HCT116 (cell line): ENCODE measurements at regions not wholly inside any gene's neighbourhood (a gene's known extent, or its start where the extent isn't known, plus 50 kb on each side); places are given as distances from the start of the nearest gene placed in this dataset.

ENCODE experiments used
- ATAC-seq: fragments of 200-7000 bp; cut with Tn5 transposase; 2 replicates; pipeline ENCODE4 v1.9.1; 2020; ENCODE audit warnings: mild to moderate bottlenecking, moderate library complexity
- BruUV-seq: library from RNA; stranded (reverse); fragments of 400-500 nt; replicated peaks from 2 replicates; lab custom pipeline; 2021; lab: Mats Ljungman, UMichigan
- CTCF ChIA-PET: fragments of 300-600 bp; sonication (Branson Sonifier 250); formaldehyde crosslinking; loops from one replicate; lab custom pipeline; 2021; ENCODE audit warnings: antibody characterized with exemption; lab: Charles Lee
- POLR2A ChIA-PET: fragments of 300-600, 350-600 bp; sonication (Branson Sonifier 250); formaldehyde crosslinking; loops from one replicate; lab custom pipeline; 2021; ENCODE audit warnings: antibody characterized with exemption; lab: Charles Lee
- RAD21 ChIA-PET, 2 experiments: fragments of 300-600 bp; sonication (Branson Sonifier 250); formaldehyde crosslinking; loops; one replicate each; lab custom pipeline; 2023; ENCODE audit warnings: low total read pairs in 2 of 2; ENCODE audit not compliant: uncharacterized antibody in 2 of 2, unreplicated experiment in 2 of 2, low non-redundant PET in 1 of 2; lab: Charles Lee
- DNase-seq: peaks from one replicate; pipeline ENCODE4 v3.0.0-alpha.2; 2010; ENCODE audit warnings: low read depth, low spot score
- H2AFZ ChIP-seq: fragments of 200-600 bp; shearing (Covaris generic), sonication (generic); 2 replicates; pipeline ENCODE4 v1.6.1; 2017; ENCODE audit warnings: low read depth, mixed run types, mixed read lengths, antibody characterized with exemption, low read length; ENCODE audit not compliant: poor library complexity, severe bottlenecking
- H3K27ac ChIP-seq: 2 replicates; pipeline ENCODE4 v1.5.1; 2012; ENCODE audit warnings: low read depth, low read length
- H3K27me3 ChIP-seq: fragments of 200-600 bp; sonication (generic); 2 replicates; pipeline ENCODE4 v1.6.1; 2016; ENCODE audit warnings: mixed run types, low read length, mixed read lengths; ENCODE audit not compliant: insufficient read depth
- H3K36me3 ChIP-seq, 2 experiments: fragments of 200-500 bp in 1 of 2; fragments of 200-600 bp in 1 of 2; sonication (Bioruptor generic) in 1 of 2; sonication (generic) in 1 of 2; 2 replicates each; pipeline versions ENCODE4 v1.5.1 to v1.6.1; 2014 to 2016; ENCODE audit warnings: low read length in 2 of 2, inconsistent platforms in 1 of 2, mixed read lengths in 1 of 2, mixed run types in 1 of 2; ENCODE audit not compliant: insufficient read depth in 2 of 2, control insufficient read depth in 1 of 2
- H3K4me1 ChIP-seq, 2 experiments: fragments of 200-600 bp in 1 of 2; sonication (generic) in 1 of 2; 2 replicates each; pipeline versions ENCODE4 v1.5.1 to v1.6.1; 2012 to 2017; ENCODE audit warnings: low read length in 2 of 2, inconsistent platforms in 1 of 2, mild to moderate bottlenecking in 1 of 2, mixed read lengths in 1 of 2, mixed run types in 1 of 2, moderate library complexity in 1 of 2; ENCODE audit not compliant: insufficient read depth in 2 of 2, control insufficient read depth in 1 of 2
- H3K4me2 ChIP-seq: fragments of 200-600 bp; sonication (generic); 2 replicates; pipeline ENCODE4 v1.6.1; 2017; ENCODE audit warnings: mixed run types, low read length, mixed read lengths
- H3K4me3 ChIP-seq, 2 experiments: fragments of 200-600 bp in 1 of 2; sonication (generic) in 1 of 2; replicated peaks in 1 of 2; 2 replicates each; pipeline ENCODE4 v1.5.1; 2011 to 2016; ENCODE audit warnings: low read length in 2 of 2, control low read depth in 1 of 2, low read depth in 1 of 2, mild to moderate bottlenecking in 1 of 2, mixed read lengths in 1 of 2, mixed run types in 1 of 2
- H3K79me2 ChIP-seq: fragments of 200-600 bp; sonication (generic); 2 replicates; pipeline ENCODE4 v1.6.1; 2017; ENCODE audit warnings: mild to moderate bottlenecking, mixed run types, low read length, moderate library complexity, mixed read lengths; ENCODE audit not compliant: insufficient read depth
- H3K9ac ChIP-seq: fragments of 200-600 bp; sonication (generic); 2 replicates; pipeline ENCODE4 v1.6.1; 2016; ENCODE audit warnings: low read length, mixed read lengths
- H3K9me2 ChIP-seq: fragments of 200-600 bp; sonication (generic), shearing (Covaris generic); 2 replicates; pipeline ENCODE4 v1.6.1; 2017; ENCODE audit warnings: mixed run types, mild to moderate bottlenecking, moderate library complexity; ENCODE audit not compliant: insufficient read depth
- H3K9me3 ChIP-seq, 2 experiments: fragments of 200-500 bp in 1 of 2; fragments of 200-600 bp in 1 of 2; sonication (Bioruptor generic) in 1 of 2; sonication (generic) in 1 of 2; 2 replicates each; pipeline ENCODE4 v1.6.1; 2014 to 2017; ENCODE audit warnings: low read length in 2 of 2, mixed read lengths in 2 of 2, inconsistent platforms in 1 of 2, low read depth in 1 of 2, mild to moderate bottlenecking in 1 of 2, mixed run types in 1 of 2, moderate library complexity in 1 of 2; ENCODE audit not compliant: control insufficient read depth in 1 of 2, insufficient read depth in 1 of 2
- H4K20me1 ChIP-seq: fragments of 200-600 bp; sonication (generic), shearing (Covaris generic); 2 replicates; pipeline ENCODE4 v1.6.1; 2017; ENCODE audit warnings: mixed run types, mild to moderate bottlenecking, moderate library complexity; ENCODE audit not compliant: insufficient read depth
- ATF3 ChIP-seq: IDR thresholded peaks from 2 replicates; pipeline ENCODE4 v1.6.1; 2012
- CEBPB ChIP-seq: IDR thresholded peaks from 2 replicates; pipeline ENCODE4 v1.6.1; 2012; ENCODE audit warnings: low read depth
- CTCF ChIP-seq, 3 experiments: fragments of 200-600 bp in 1 of 3; sonication (generic) in 1 of 3; IDR thresholded peaks in 2 of 3; conservative IDR thresholded peaks in 1 of 3; 2 replicates each; pipeline ENCODE4 v1.5.1; 2012 to 2017; ENCODE audit warnings: low read depth in 2 of 3, low read length in 2 of 3, antibody characterized with exemption in 1 of 3, borderline replicate concordance in 1 of 3, control low read depth in 1 of 3, mild to moderate bottlenecking in 1 of 3, mixed read lengths in 1 of 3, mixed run types in 1 of 3, moderate library complexity in 1 of 3; ENCODE audit not compliant: insufficient read depth in 1 of 3
- ELF1 ChIP-seq: IDR thresholded peaks from 2 replicates; pipeline ENCODE4 v1.6.1; 2012; ENCODE audit warnings: low read depth, borderline replicate concordance
- EZH2 ChIP-seq: fragments of 200-600 bp; sonication (generic); IDR thresholded peaks from 2 replicates; pipeline ENCODE4 v1.6.1; 2017; ENCODE audit warnings: antibody characterized with exemption, mixed run types
- JUND ChIP-seq: IDR thresholded peaks from 2 replicates; pipeline ENCODE4 v1.6.1; 2012
- POLR2AphosphoS5 ChIP-seq: IDR thresholded peaks from 2 replicates; pipeline ENCODE4 v1.6.1; 2011; ENCODE audit warnings: mild to moderate bottlenecking, low read depth, low read length, moderate library complexity
- RAD21 ChIP-seq: IDR thresholded peaks from 2 replicates; pipeline ENCODE4 v1.6.1; 2012; ENCODE audit warnings: low read depth, mild to moderate bottlenecking
- REST ChIP-seq: IDR thresholded peaks from 2 replicates; pipeline ENCODE4 v1.6.1; 2012; ENCODE audit warnings: low read depth
- YY1 ChIP-seq: IDR thresholded peaks from 2 replicates; pipeline ENCODE4 v1.6.1; 2011; ENCODE audit warnings: low read length, low read depth, moderate library complexity, mild to moderate bottlenecking; ENCODE audit not compliant: insufficient replicate concordance; ENCODE audit errors: extremely low read depth
- intact Hi-C: fragments of 100-400 bp; cut with micrococcal nuclease; formaldehyde crosslinking; loops from 2 replicates; pipeline ENCODE4 v1.10.0; 2022

GRCh38 chr7:109331423-109331822, 761.7 kb downstream of the DNAJB9 start:
- H2AFZ ChIP-seq: no peak overlapping the region
- H3K27ac ChIP-seq: no peak overlapping the region
- no peaks in the 10 kb centered on the region for H3K36me3 ChIP-seq
- no peaks in the 10 kb centered on the region for H3K9me3 ChIP-seq
- CTCF ChIA-PET: no interaction called here
- no peak overlapping the region for H3K4me3 ChIP-seq
- H3K79me2 ChIP-seq: no peaks in the 10 kb centered on the region
- BruUV-seq: no TSS peak
- no peaks in the 10 kb centered on the region for H3K9me2 ChIP-seq
- H3K9ac ChIP-seq: no peak overlapping the region
- no peak for ATAC-seq
- TF ChIP-seq ELF1 (no peak), ATF3 (no peak), EZH2 (no peak), CTCF (IDR thresholded peaks at IDR 0.05 in 2 of 3, conservative IDR thresholded peaks at IDR 0.05 in 1 of 3; ENCODE audit: borderline replicate concordance in 1 of 3, insufficient read depth in 1 of 3, low read depth in 2 of 3, low read length in 2 of 3) (no peak), CEBPB (no peak)
- TF ChIP-seq, all 23 proteins: peak for 0
- RAD21 ChIA-PET: no interaction called here
- POLR2A ChIA-PET: no interaction called here
- Histone ChIP-seq H3K4me1 (no peaks in the 10 kb centered on the region), H4K20me1 (no peaks in the 10 kb centered on the region), H3K4me2 (no peak overlapping the region), H3K27me3 (no peaks in the 10 kb centered on the region)
- intact Hi-C loops: no loop called here
- no peak for DNase-seq

- H3K27me3 ChIP-seq: no peaks in the 10 kb centered on the region
- intact Hi-C loops: no loop called here
- no peak for TF ChIP-seq YY1
- TF ChIP-seq REST: no peak
- no peak for TF ChIP-seq POLR2AphosphoS5
- no peak for TF ChIP-seq RAD21
- no peak for TF ChIP-seq ATF3
- no peak for TF ChIP-seq JUND
- H3K9me3 ChIP-seq: no peaks in the 10 kb centered on the region
- H3K4me1 ChIP-seq: no peaks in the 10 kb centered on the region
- no peaks in the 10 kb centered on the region for H4K20me1 ChIP-seq
- H2AFZ ChIP-seq: no peak overlapping the region
- H3K27ac ChIP-seq: no peak overlapping the region
- DNase-seq (no peak), ATAC-seq (no peak)
- H3K36me3 ChIP-seq: no peaks in the 10 kb centered on the region
- no peak overlapping the region for H3K4me3 ChIP-seq
- H3K79me2 ChIP-seq: no peaks in the 10 kb centered on the region
- no peak overlapping the region for H3K4me2 ChIP-seq
- POLR2A ChIA-PET: no interaction called here
- CTCF ChIA-PET: no interaction called here
- RAD21 ChIA-PET: no interaction called here
- H3K9ac ChIP-seq: no peak overlapping the region
- no TSS peak for BruUV-seq
- no peaks in the 10 kb centered on the region for H3K9me2 ChIP-seq
Observed at GRCh38 chr7:109335951-109336350, 766.3 kb downstream of the DNAJB9 start.
